ENCODE measurements at regions not wholly inside any gene's neighbourhood (a gene's known extent, or its start where the extent isn't known, plus 50 kb on each side); places are given as distances from the start of the nearest gene placed in this dataset.

- Histone ChIP-seq H3K36me3 (ENCODE audit: control insufficient read depth in 1 of 2, insufficient read depth in 2 of 2, low read length in 2 of 2) (no peaks in the 10 kb centered on the region), H4K20me1 (ENCODE audit: insufficient read depth) (no peaks in the 10 kb centered on the region), H3K4me2 (ENCODE audit: low read length) (no peak overlapping the region), H3K4me3 (replicated peaks in 1 of 2; ENCODE audit: low read depth in 1 of 2, low read length in 2 of 2) (no peak overlapping the region), H2AFZ (ENCODE audit: low read depth, low read length, poor library complexity, severe bottlenecking) (no peak overlapping the region), H3K79me2 (ENCODE audit: insufficient read depth, low read length) (no peaks in the 10 kb centered on the region), H3K9me2 (ENCODE audit: insufficient read depth) (no peaks in the 10 kb centered on the region), H3K9ac (ENCODE audit: low read length) (no peak overlapping the region), H3K27me3 (ENCODE audit: insufficient read depth, low read length) (no peaks in the 10 kb centered on the region), H3K9me3 (ENCODE audit: control insufficient read depth in 1 of 2, insufficient read depth in 1 of 2, low read depth in 1 of 2, low read length in 2 of 2) (no peaks in the 10 kb centered on the region), H3K4me1 (ENCODE audit: control insufficient read depth in 1 of 2, insufficient read depth in 2 of 2, low read length in 2 of 2) (no peaks in the 10 kb centered on the region), H3K27ac (ENCODE audit: low read depth, low read length) (no peak overlapping the region)
- POLR2A ChIA-PET, result no interaction called here
- DNase-seq (ENCODE audit: low read depth, low spot score), result no peak
- CTCF ChIA-PET, result no interaction called here
- no peak for ATAC-seq
- TF ChIP-seq SRF (IDR thresholded peaks at IDR 0.05; ENCODE audit: low read depth) (no peak), JUND (IDR thresholded peaks at IDR 0.05) (no peak), RAD21 (IDR thresholded peaks at IDR 0.05; ENCODE audit: low read depth) (no peak), ZNF274 (IDR thresholded peaks at IDR 0.05; ENCODE audit: low read depth, low read length) (no peak), ATF3 (IDR thresholded peaks at IDR 0.05) (no peak), POLR2A (IDR thresholded peaks at IDR 0.05; ENCODE audit: borderline replicate concordance, extremely low read depth, insufficient read depth, insufficient read length) (no peak), EZH2 (IDR thresholded peaks at IDR 0.05) (no peak), SP1 (IDR thresholded peaks at IDR 0.05; ENCODE audit: low read depth) (no peak), SIN3A (IDR thresholded peaks at IDR 0.05; ENCODE audit: low read depth) (no peak), EGR1 (IDR thresholded peaks at IDR 0.05; ENCODE audit: low read depth) (no peak)
- TF ChIP-seq, protein P1, sequence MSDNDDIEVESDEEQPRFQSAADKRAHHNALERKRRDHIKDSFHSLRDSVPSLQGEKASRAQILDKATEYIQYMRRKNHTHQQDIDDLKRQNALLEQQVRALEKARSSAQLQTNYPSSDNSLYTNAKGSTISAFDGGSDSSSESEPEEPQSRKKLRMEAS (IDR thresholded peaks at IDR 0.05), result no peak
- no TSS peak for BruUV-seq (replicated peaks)
- intact Hi-C loops (cut with micrococcal nuclease), result no loop called here
- RAD21 ChIA-PET (ENCODE audit: low non-redundant PET in 1 of 2, low total read pairs in 2 of 2, uncharacterized antibody in 2 of 2, unreplicated experiment in 2 of 2), result no interaction called here
These were observed 143.3 kb upstream of the GMDS start for GRCh38 chr6:2388554-2389324.

- Histone ChIP-seq H3K36me3 (ENCODE audit: control insufficient read depth in 1 of 2, insufficient read depth in 2 of 2, low read length in 2 of 2) (no peaks in the 10 kb centered on the region), H3K27me3 (ENCODE audit: insufficient read depth, low read length) (no peaks in the 10 kb centered on the region), H3K4me1 (ENCODE audit: control insufficient read depth in 1 of 2, insufficient read depth in 2 of 2, low read length in 2 of 2) (no peaks in the 10 kb centered on the region), H2AFZ (ENCODE audit: low read depth, low read length, poor library complexity, severe bottlenecking) (no peak overlapping the region), H3K4me3 (replicated peaks in 1 of 2; ENCODE audit: low read depth in 1 of 2, low read length in 2 of 2) (no peak overlapping the region), H3K9ac (ENCODE audit: low read length) (no peak overlapping the region), H3K9me2 (ENCODE audit: insufficient read depth) (no peaks in the 10 kb centered on the region), H3K27ac (ENCODE audit: low read depth, low read length) (no peak overlapping the region), H3K4me2 (ENCODE audit: low read length) (no peak overlapping the region), H3K79me2 (ENCODE audit: insufficient read depth, low read length) (no peaks in the 10 kb centered on the region), H4K20me1 (ENCODE audit: insufficient read depth) (no peaks in the 10 kb centered on the region), H3K9me3 (ENCODE audit: control insufficient read depth in 1 of 2, insufficient read depth in 1 of 2, low read depth in 1 of 2, low read length in 2 of 2) (no peaks in the 10 kb centered on the region)
- POLR2A ChIA-PET, result no interaction called here
- no TSS peak for BruUV-seq (replicated peaks)
- CTCF ChIA-PET, result no interaction called here
- no peak for ATAC-seq
- intact Hi-C loops (cut with micrococcal nuclease), result no loop called here
- RAD21 ChIA-PET (ENCODE audit: low non-redundant PET in 1 of 2, low total read pairs in 2 of 2, uncharacterized antibody in 2 of 2, unreplicated experiment in 2 of 2), result no interaction called here
- no peak for DNase-seq (ENCODE audit: low read depth, low spot score)
- TF ChIP-seq, protein P2, sequence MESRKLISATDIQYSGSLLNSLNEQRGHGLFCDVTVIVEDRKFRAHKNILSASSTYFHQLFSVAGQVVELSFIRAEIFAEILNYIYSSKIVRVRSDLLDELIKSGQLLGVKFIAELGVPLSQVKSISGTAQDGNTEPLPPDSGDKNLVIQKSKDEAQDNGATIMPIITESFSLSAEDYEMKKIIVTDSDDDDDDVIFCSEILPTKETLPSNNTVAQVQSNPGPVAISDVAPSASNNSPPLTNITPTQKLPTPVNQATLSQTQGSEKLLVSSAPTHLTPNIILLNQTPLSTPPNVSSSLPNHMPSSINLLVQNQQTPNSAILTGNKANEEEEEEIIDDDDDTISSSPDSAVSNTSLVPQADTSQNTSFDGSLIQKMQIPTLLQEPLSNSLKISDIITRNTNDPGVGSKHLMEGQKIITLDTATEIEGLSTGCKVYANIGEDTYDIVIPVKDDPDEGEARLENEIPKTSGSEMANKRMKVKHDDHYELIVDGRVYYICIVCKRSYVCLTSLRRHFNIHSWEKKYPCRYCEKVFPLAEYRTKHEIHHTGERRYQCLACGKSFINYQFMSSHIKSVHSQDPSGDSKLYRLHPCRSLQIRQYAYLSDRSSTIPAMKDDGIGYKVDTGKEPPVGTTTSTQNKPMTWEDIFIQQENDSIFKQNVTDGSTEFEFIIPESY (IDR thresholded peaks at IDR 0.05; ENCODE audit: extremely low read depth, insufficient replicate concordance, low read length), result no peak
- TF ChIP-seq POLR2AphosphoS5 (IDR thresholded peaks at IDR 0.05; ENCODE audit: low read depth, low read length) (no peak), ZNF274 (IDR thresholded peaks at IDR 0.05; ENCODE audit: low read depth, low read length) (no peak), YY1 (IDR thresholded peaks at IDR 0.05; ENCODE audit: extremely low read depth, insufficient replicate concordance, low read depth, low read length) (no peak), EZH2phosphoT487 (IDR thresholded peaks at IDR 0.05; ENCODE audit: borderline replicate concordance) (no peak), SP1 (IDR thresholded peaks at IDR 0.05; ENCODE audit: low read depth) (no peak), ATF3 (IDR thresholded peaks at IDR 0.05) (no peak), RAD21 (IDR thresholded peaks at IDR 0.05; ENCODE audit: low read depth) (no peak), POLR2A (IDR thresholded peaks at IDR 0.05; ENCODE audit: borderline replicate concordance, extremely low read depth, insufficient read depth, insufficient read length) (no peak), ZFX (IDR thresholded peaks at IDR 0.05) (no peak)
These were observed 142.0 kb upstream of the GMDS start for GRCh38 chr6:2387445-2387844.

Measured in HCT116 (cell line).